Panc1 (cell line): ENCODE measurements at regions not wholly inside any gene's neighbourhood (a gene's known extent, or its start where the extent isn't known, plus 50 kb on each side); places are given as distances from the start of the nearest gene placed in this dataset.

Source experiments
- POLR2AphosphoS5 ChIP-seq: IDR thresholded peaks from 2 replicates; pipeline ENCODE4 v1.6.1; 2012; ENCODE audit warnings: mild to moderate bottlenecking, low read depth, low read length, moderate library complexity
- SIN3A ChIP-seq: IDR thresholded peaks from 2 replicates; pipeline ENCODE4 v1.6.1; 2012; ENCODE audit warnings: low read depth, mild to moderate bottlenecking, low read length, moderate library complexity, borderline replicate concordance; ENCODE audit not compliant: insufficient read depth
- TCF7L2 ChIP-seq: IDR thresholded peaks from 2 replicates; pipeline ENCODE4 v1.6.1; 2011; ENCODE audit warnings: mild to moderate bottlenecking, low read depth, low read length, inconsistent platforms
- TF ChIP-seq, protein P1 (sequence below): fragments of 450-650 bp; IDR thresholded peaks from 2 replicates; pipeline ENCODE4 v1.5.1; 2017; ENCODE audit warnings: mild to moderate bottlenecking

DNA sequence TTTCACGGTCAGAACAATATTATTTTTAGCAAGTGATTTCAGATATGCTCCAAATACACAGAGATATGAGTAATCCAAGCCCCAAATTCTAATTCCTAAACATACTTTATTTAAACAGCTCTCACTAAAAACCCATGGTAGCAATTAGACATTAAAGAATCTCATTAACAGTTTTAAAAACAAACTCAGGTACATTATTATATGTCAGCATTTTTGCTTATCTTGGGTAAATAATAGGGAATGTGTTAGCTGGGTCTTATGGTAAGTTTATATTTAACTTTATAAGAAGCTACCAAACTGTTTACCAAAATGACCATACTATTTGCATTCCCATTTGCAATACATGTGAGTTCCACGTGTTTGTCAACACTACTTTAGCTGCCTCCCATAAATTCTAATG lies 511.1 kb downstream of the HTR1A start:
- TF ChIP-seq TCF7L2 (no peak), SIN3A (no peak), POLR2AphosphoS5 (no peak)
- TF ChIP-seq, protein P1, sequence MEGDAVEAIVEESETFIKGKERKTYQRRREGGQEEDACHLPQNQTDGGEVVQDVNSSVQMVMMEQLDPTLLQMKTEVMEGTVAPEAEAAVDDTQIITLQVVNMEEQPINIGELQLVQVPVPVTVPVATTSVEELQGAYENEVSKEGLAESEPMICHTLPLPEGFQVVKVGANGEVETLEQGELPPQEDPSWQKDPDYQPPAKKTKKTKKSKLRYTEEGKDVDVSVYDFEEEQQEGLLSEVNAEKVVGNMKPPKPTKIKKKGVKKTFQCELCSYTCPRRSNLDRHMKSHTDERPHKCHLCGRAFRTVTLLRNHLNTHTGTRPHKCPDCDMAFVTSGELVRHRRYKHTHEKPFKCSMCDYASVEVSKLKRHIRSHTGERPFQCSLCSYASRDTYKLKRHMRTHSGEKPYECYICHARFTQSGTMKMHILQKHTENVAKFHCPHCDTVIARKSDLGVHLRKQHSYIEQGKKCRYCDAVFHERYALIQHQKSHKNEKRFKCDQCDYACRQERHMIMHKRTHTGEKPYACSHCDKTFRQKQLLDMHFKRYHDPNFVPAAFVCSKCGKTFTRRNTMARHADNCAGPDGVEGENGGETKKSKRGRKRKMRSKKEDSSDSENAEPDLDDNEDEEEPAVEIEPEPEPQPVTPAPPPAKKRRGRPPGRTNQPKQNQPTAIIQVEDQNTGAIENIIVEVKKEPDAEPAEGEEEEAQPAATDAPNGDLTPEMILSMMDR: no peak
